IMR-90 (cell line): ENCODE measurements at regions not wholly inside any gene's neighbourhood (a gene's known extent, or its start where the extent isn't known, plus 50 kb on each side); places are given as distances from the start of the nearest gene placed in this dataset.
A peak's percentile ranks its signal among the peaks of the same experiment; 100 is the strongest.

Source experiments
- ATAC-seq: fragments of 200-7000 bp; cut with Tn5 transposase; 2 replicates; pipeline ENCODE4 v1.9.1; 2020; ENCODE audit warnings: low read depth, mild to moderate bottlenecking, moderate library complexity
- BruUV-seq: library from RNA; stranded (reverse); fragments of 400-500 nt; replicated peaks from 2 replicates; lab custom pipeline; 2021; lab: Mats Ljungman, UMichigan
- CTCF ChIA-PET: fragments of 300-600 bp; formaldehyde crosslinking; extraction: SDS; loops from one replicate; lab custom pipeline; 2021; ENCODE audit warnings: antibody characterized with exemption; lab: Yijun Ruan, JAX
- POLR2A ChIA-PET: fragments of 300-600 bp; sonication (Branson Sonifier 250); formaldehyde crosslinking; loops from one replicate; lab custom pipeline; 2022; ENCODE audit warnings: antibody characterized with exemption; ENCODE audit not compliant: unreplicated experiment; lab: Charles Lee
- DNase-seq: peaks from one replicate; pipeline ENCODE4 v3.0.0; 2013
- H2AFZ ChIP-seq: replicated peaks from 2 replicates; pipeline ENCODE3; 2013; ENCODE audit warnings: low read length, mild to moderate bottlenecking; ENCODE audit not compliant: poor library complexity
- H2AK5ac ChIP-seq: 2 replicates; pipeline ENCODE4 v1.6.1; 2013; ENCODE audit warnings: low read depth, low read length, inconsistent platforms
- H2AK9ac ChIP-seq: replicated peaks from 2 replicates; pipeline ENCODE3; 2013; ENCODE audit warnings: mild to moderate bottlenecking, low read depth, low read length, moderate library complexity; ENCODE audit not compliant: poor library complexity
- H2BK120ac ChIP-seq: 2 replicates; pipeline ENCODE4 v1.6.1; 2013; ENCODE audit warnings: low read depth, low read length, inconsistent platforms
- H2BK15ac ChIP-seq: 3 replicates; pipeline ENCODE4 v1.6.1; 2013; ENCODE audit warnings: low read depth, low read length, inconsistent platforms
- H2BK20ac ChIP-seq: 2 replicates; pipeline ENCODE4 v1.6.1; 2013; ENCODE audit warnings: low read depth, mild to moderate bottlenecking, inconsistent platforms, low read length, moderate library complexity
- H2BK5ac ChIP-seq: 2 replicates; pipeline ENCODE4 v1.6.1; 2013; ENCODE audit warnings: mild to moderate bottlenecking, low read depth, low read length, inconsistent platforms; ENCODE audit not compliant: poor library complexity, severe bottlenecking
- H3K14ac ChIP-seq: replicated peaks from 2 replicates; pipeline ENCODE4 v1.6.1; 2013; ENCODE audit warnings: low read depth, low read length, inconsistent platforms
- H3K18ac ChIP-seq: 2 replicates; pipeline ENCODE4 v1.6.1; 2013; ENCODE audit warnings: low read depth, low read length, control low read depth
- H3K23ac ChIP-seq: 2 replicates; pipeline ENCODE4 v1.6.1; 2013; ENCODE audit warnings: low read depth, low read length, inconsistent platforms
- H3K27ac ChIP-seq: 2 replicates; pipeline ENCODE4 v1.5.1; 2013; ENCODE audit warnings: mild to moderate bottlenecking, control low read depth, low read length; ENCODE audit not compliant: insufficient read depth
- H3K27me3 ChIP-seq: 2 replicates; pipeline ENCODE4 v1.6.1; 2013; ENCODE audit warnings: low read length; ENCODE audit not compliant: control insufficient read depth, insufficient read depth
- H3K36me3 ChIP-seq: 2 replicates; pipeline ENCODE4 v1.6.1; 2013; ENCODE audit warnings: low read length, mixed read lengths; ENCODE audit not compliant: control insufficient read depth, insufficient read depth
- H3K4ac ChIP-seq: 2 replicates; pipeline ENCODE4 v1.6.1; 2013; ENCODE audit warnings: low read depth, low read length, inconsistent platforms
- H3K4me1 ChIP-seq: 2 replicates; pipeline ENCODE4 v1.6.1; 2013; ENCODE audit warnings: low read length, mixed read lengths; ENCODE audit not compliant: control insufficient read depth, insufficient read depth
- H3K4me2 ChIP-seq: 2 replicates; pipeline ENCODE4 v1.6.1; 2013; ENCODE audit warnings: low read depth, mild to moderate bottlenecking, control low read depth, low read length, moderate library complexity
- H3K4me3 ChIP-seq: 2 replicates; pipeline ENCODE4 v1.5.1; 2013; ENCODE audit warnings: low read depth, mild to moderate bottlenecking, control low read depth, low read length, moderate library complexity; ENCODE audit not compliant: insufficient read depth
- H3K56ac ChIP-seq: 2 replicates; pipeline ENCODE4 v1.6.1; 2013; ENCODE audit warnings: low read length, inconsistent platforms; ENCODE audit not compliant: insufficient read depth; ENCODE audit errors: extremely low read depth
- H3K79me1 ChIP-seq, 2 experiments: 2 replicates each; pipeline ENCODE4 v1.6.1; 2013; ENCODE audit warnings: low read length in 2 of 2, inconsistent platforms in 1 of 2, low read depth in 1 of 2
- H3K9ac ChIP-seq: 2 replicates; pipeline ENCODE4 v1.6.1; 2013; ENCODE audit warnings: low read depth, low read length, control low read depth
- H3K9me1 ChIP-seq: 2 replicates; pipeline ENCODE4 v1.6.1; 2013; ENCODE audit warnings: low read length, inconsistent platforms; ENCODE audit not compliant: insufficient read depth
- H3K9me3 ChIP-seq: 2 replicates; pipeline ENCODE4 v1.6.1; 2013; ENCODE audit warnings: low read length; ENCODE audit not compliant: control insufficient read depth, insufficient read depth
- H4K20me1 ChIP-seq: 2 replicates; pipeline ENCODE4 v1.6.1; 2013; ENCODE audit warnings: low read length, inconsistent platforms; ENCODE audit not compliant: insufficient read depth
- H4K5ac ChIP-seq: 2 replicates; pipeline ENCODE4 v1.6.1; 2013; ENCODE audit warnings: mild to moderate bottlenecking, low read depth, low read length, control low read depth
- H4K8ac ChIP-seq, 2 experiments: 2 replicates each; pipeline ENCODE4 v1.6.1; 2013; ENCODE audit warnings: low read depth in 2 of 2, low read length in 2 of 2, control low read depth in 1 of 2, inconsistent platforms in 1 of 2
- H4K91ac ChIP-seq: 2 replicates; pipeline ENCODE4 v1.6.1; 2013; ENCODE audit warnings: low read depth, low read length, inconsistent platforms; ENCODE audit not compliant: insufficient read depth
- BHLHE40 ChIP-seq: fragments of 150-350 bp; IDR thresholded peaks from 2 replicates; pipeline ENCODE4 v1.6.1; 2016; ENCODE audit warnings: mild to moderate bottlenecking, low read depth, low read length
- CEBPB ChIP-seq: IDR thresholded peaks from 2 replicates; pipeline ENCODE4 v1.6.1; 2012; ENCODE audit warnings: low read depth, low read length, improper control_type of control experiment
- FOS ChIP-seq: fragments of 150-350 bp; IDR thresholded peaks from 2 replicates; pipeline ENCODE4 v1.6.1; 2016; ENCODE audit warnings: low read depth, low read length
- MAFK ChIP-seq: IDR thresholded peaks from 2 replicates; pipeline ENCODE4 v1.6.1; 2012; ENCODE audit warnings: low read depth, low read length, improper control_type of control experiment
- MXI1 ChIP-seq: IDR thresholded peaks from 2 replicates; pipeline ENCODE4 v1.6.1; 2012; ENCODE audit warnings: low read depth, mild to moderate bottlenecking, low read length, moderate library complexity, borderline replicate concordance
- WGBS, 2 experiments: methylation state at CpG; one replicate each; pipeline versions ENCODE4 v1.1.5 to v1.1.7; 2013; ENCODE audit warnings: missing lambda C conversion rate in 2 of 2; ENCODE audit not compliant: insufficient read length in 1 of 2; ENCODE audit errors: extremely low coverage in 2 of 2; 5-methylcytosine and 5-hydroxymethylcytosine counted together
- dilution Hi-C: fragments of 300-500 bp; cut with HindIII; formaldehyde crosslinking; loops from one replicate; pipeline ENCODE4 v1.14.3; 2018; ENCODE audit warnings: low sequenced_read_pairs; ENCODE audit not compliant: unreplicated experiment
- in situ Hi-C: fragments of 300-500 bp; cut with MboI; formaldehyde crosslinking; loops from 3 replicates; pipeline ENCODE4 v1.14.3; 2019; ENCODE audit warnings: low sequenced_read_pairs, inconsistent platforms, mixed read lengths
- intact Hi-C: fragments of 100-400 bp; cut with micrococcal nuclease; formaldehyde crosslinking; loops from 2 replicates; pipeline ENCODE4 v1.10.0; 2022

DNA sequence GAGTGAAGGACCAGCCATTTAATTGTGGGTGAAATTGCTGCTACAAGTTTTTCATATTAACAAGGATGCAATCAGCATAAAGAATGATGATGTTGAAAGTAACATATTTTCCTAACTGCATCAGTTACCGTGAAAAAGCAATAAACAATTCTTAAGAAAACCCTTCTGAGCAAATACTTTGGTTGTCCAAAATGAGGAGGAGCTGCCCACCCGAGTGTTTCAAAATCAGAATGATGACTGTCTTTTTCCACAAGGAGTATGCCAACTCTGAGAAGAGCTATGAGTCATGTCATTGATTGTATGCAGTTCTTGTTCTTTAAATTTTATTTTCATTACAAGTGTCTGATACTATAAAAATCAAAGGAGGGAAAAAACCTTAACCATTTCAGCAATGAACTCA lies 470.5 kb downstream of the COL12A1 start:
- no peak overlapping the region for H3K9ac ChIP-seq
- intact Hi-C loops, result no loop called here
- H3K27ac ChIP-seq, result no peak overlapping the region; the same call in 1 of the 2 replicates
- H2AK5ac ChIP-seq, result no peak overlapping the region
- POLR2A ChIA-PET, result no interaction called here
- no peak overlapping the region for H3K4ac ChIP-seq
- no peak overlapping the region for H3K18ac ChIP-seq
- peak overlapping the region; percentile 63 for H2BK5ac ChIP-seq
- no peak overlapping the region for H3K23ac ChIP-seq
- CTCF ChIA-PET, result no interaction called here
- no peak overlapping the region for H3K4me3 ChIP-seq
- H3K56ac ChIP-seq, result no peak overlapping the region
- H4K8ac ChIP-seq, result no peak overlapping the region
- H2BK20ac ChIP-seq, result no peak overlapping the region
- no peak overlapping the region for H3K4me2 ChIP-seq
- peak; percentile 93 for DNase-seq
- H3K79me1 ChIP-seq, result no peaks in the 10 kb centered on the region
- H2AFZ ChIP-seq, result no peak overlapping the region
- dilution Hi-C loops, result no loop called here
- no peaks in the 10 kb centered on the region; the same call in 1 of the 2 replicates for H3K9me3 ChIP-seq
- H3K14ac ChIP-seq, result no peak overlapping the region
- no peaks in the 10 kb centered on the region for H4K20me1 ChIP-seq
- no TSS peak for BruUV-seq
- H4K91ac ChIP-seq, result no peak overlapping the region
- no peaks in the 10 kb centered on the region for H3K27me3 ChIP-seq
- no peak overlapping the region for H2BK120ac ChIP-seq
- whole genome bisulfite sequencing, 2 experiments, result no CpG with 5 or more reads among the region's 2 CpGs
- peaks cover 3% of the 10 kb centered on the region for H3K9me1 ChIP-seq
- H4K5ac ChIP-seq, result no peak overlapping the region
- TF ChIP-seq MXI1 (no peak), MAFK (peak; percentile 30; the same call in 1 of the 2 replicates), CEBPB (peak; percentile 85), BHLHE40 (peak; percentile 17; the same call in 1 of the 2 replicates), FOS (peak; percentile 90)
- H3K4me1 ChIP-seq, result peaks cover 7% of the 10 kb centered on the region
- no peak overlapping the region for H2BK15ac ChIP-seq
- no peaks in the 10 kb centered on the region for H3K36me3 ChIP-seq
- no peak overlapping the region for H2AK9ac ChIP-seq
- in situ Hi-C loops, result no loop called here
- peak; percentile 58 for ATAC-seq
